ENCODE measurements at regions not wholly inside any gene's neighbourhood (a gene's known extent, or its start where the extent isn't known, plus 50 kb on each side); places are given as distances from the start of the nearest gene placed in this dataset.

- Histone ChIP-seq H4K20me1 (ENCODE audit: insufficient read depth, low read length, poor library complexity, severe bottlenecking) (no peaks in the 10 kb centered on the region), H3K4me2 (ENCODE audit: low read depth, low read length, poor library complexity, severe bottlenecking) (no peak overlapping the region), H3K79me2 (ENCODE audit: insufficient read depth, low read length) (no peaks in the 10 kb centered on the region), H3F3A (ENCODE audit: low read depth) (no peaks in the 10 kb centered on the region), H3K4me1 (ENCODE audit: insufficient read depth, low read length, poor library complexity, severe bottlenecking) (no peaks in the 10 kb centered on the region), H3K9me2 (replicated peaks; ENCODE audit: low read depth, low read length) (no peaks in the 10 kb centered on the region), H3K27me3 (ENCODE audit: insufficient read depth, low read length, poor library complexity, severe bottlenecking) (no peaks in the 10 kb centered on the region), H2AFZ (ENCODE audit: low read length) (no peak overlapping the region), H3K4me3 (ENCODE audit: low read length, poor library complexity, severe bottlenecking) (no peak overlapping the region), H3K36me3 (ENCODE audit: insufficient read depth, low read length) (no peaks in the 10 kb centered on the region), H3K9me3 (ENCODE audit: insufficient read depth, low read depth, low read length) (no peaks in the 10 kb centered on the region), H3K9ac (ENCODE audit: low read depth, low read length, poor library complexity, severe bottlenecking) (no peak overlapping the region)
- TF ChIP-seq CTCF (conservative IDR thresholded peaks at IDR 0.05; ENCODE audit: low read length) (no peak), EZH2phosphoT487 (IDR thresholded peaks at IDR 0.05; ENCODE audit: borderline replicate concordance) (no peak)
Measured at GRCh38 chr20:55471052-55472006, 534.0 kb downstream of the CBLN4 start.

GRCh38 chr20:55469074-55469473 is 536.2 kb downstream of the CBLN4 start:
- Histone ChIP-seq H3F3A (ENCODE audit: low read depth) (no peaks in the 10 kb centered on the region), H3K27me3 (ENCODE audit: insufficient read depth, low read length, poor library complexity, severe bottlenecking) (no peaks in the 10 kb centered on the region), H2AFZ (ENCODE audit: low read length) (no peak overlapping the region), H3K4me2 (ENCODE audit: low read depth, low read length, poor library complexity, severe bottlenecking) (no peak overlapping the region), H3K9me2 (replicated peaks; ENCODE audit: low read depth, low read length) (no peaks in the 10 kb centered on the region), H3K79me2 (ENCODE audit: insufficient read depth, low read length) (no peaks in the 10 kb centered on the region), H3K9me3 (ENCODE audit: insufficient read depth, low read depth, low read length) (no peaks in the 10 kb centered on the region), H3K36me3 (ENCODE audit: insufficient read depth, low read length) (no peaks in the 10 kb centered on the region), H4K20me1 (ENCODE audit: insufficient read depth, low read length, poor library complexity, severe bottlenecking) (no peaks in the 10 kb centered on the region), H3K4me1 (ENCODE audit: insufficient read depth, low read length, poor library complexity, severe bottlenecking) (no peaks in the 10 kb centered on the region), H3K4me3 (ENCODE audit: low read length, poor library complexity, severe bottlenecking) (no peak overlapping the region), H3K9ac (ENCODE audit: low read depth, low read length, poor library complexity, severe bottlenecking) (no peak overlapping the region)
- TF ChIP-seq CTCF (conservative IDR thresholded peaks at IDR 0.05; ENCODE audit: low read length) (no peak), EZH2phosphoT487 (IDR thresholded peaks at IDR 0.05; ENCODE audit: borderline replicate concordance) (no peak)

- no peak overlapping the region for H3K9ac ChIP-seq (ENCODE audit: low read depth, low read length, poor library complexity, severe bottlenecking)
- no peaks in the 10 kb centered on the region for H3K36me3 ChIP-seq (ENCODE audit: insufficient read depth, low read length)
- H3K9me3 ChIP-seq (ENCODE audit: insufficient read depth, low read depth, low read length), result no peaks in the 10 kb centered on the region
- H2AFZ ChIP-seq (ENCODE audit: low read length), result no peak overlapping the region
- H3K4me3 ChIP-seq (ENCODE audit: low read length, poor library complexity, severe bottlenecking), result no peak overlapping the region
- H3K9me2 ChIP-seq (replicated peaks; ENCODE audit: low read depth, low read length), result no peaks in the 10 kb centered on the region
- no peaks in the 10 kb centered on the region for H3F3A ChIP-seq (ENCODE audit: low read depth)
- H3K4me2 ChIP-seq (ENCODE audit: low read depth, low read length, poor library complexity, severe bottlenecking), result no peak overlapping the region
- TF ChIP-seq CTCF (conservative IDR thresholded peaks at IDR 0.05; ENCODE audit: low read length) (no peak), EZH2phosphoT487 (IDR thresholded peaks at IDR 0.05; ENCODE audit: borderline replicate concordance) (no peak)
- no peaks in the 10 kb centered on the region for H3K27me3 ChIP-seq (ENCODE audit: insufficient read depth, low read length, poor library complexity, severe bottlenecking)
- H3K79me2 ChIP-seq (ENCODE audit: insufficient read depth, low read length), result no peaks in the 10 kb centered on the region
- H3K4me1 ChIP-seq (ENCODE audit: insufficient read depth, low read length, poor library complexity, severe bottlenecking), result no peaks in the 10 kb centered on the region
- H4K20me1 ChIP-seq (ENCODE audit: insufficient read depth, low read length, poor library complexity, severe bottlenecking), result no peaks in the 10 kb centered on the region
Measured at GRCh38 chr20:55461519-55461918, 543.8 kb downstream of the CBLN4 start.
